ENCODE measurements at regions not wholly inside any gene's neighbourhood (a gene's known extent, or its start where the extent isn't known, plus 50 kb on each side); places are given as distances from the start of the nearest gene placed in this dataset.

DNA sequence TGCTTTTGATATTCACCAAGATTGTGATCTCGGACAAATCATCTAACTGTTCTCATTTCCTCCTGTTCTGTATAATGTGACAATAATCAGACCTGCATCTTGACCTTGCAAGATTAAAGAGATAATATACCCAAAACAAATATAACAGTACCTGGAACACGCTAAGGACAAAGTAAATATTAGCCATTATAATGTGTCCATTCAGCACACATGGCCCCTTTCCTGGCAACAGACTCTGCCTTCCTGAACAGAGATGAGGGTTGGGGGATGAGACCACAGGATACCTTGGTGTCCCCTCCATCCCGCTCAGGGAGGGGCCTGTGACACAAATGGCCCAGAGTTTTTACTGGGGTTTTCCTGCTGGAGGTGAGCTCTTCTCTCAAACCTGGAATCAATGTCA lies 143.4 kb upstream of the SERPINE2 start:
- TF ChIP-seq CTCF (IDR thresholded peaks at IDR 0.05; ENCODE audit: low read length) (no peak), EZH2 (IDR thresholded peaks at IDR 0.05; ENCODE audit: borderline replicate concordance, low read length) (no peak)

Data from OCI-LY1 (cell line).